Endometrial microvascular endothelial cells (primary cell): ENCODE measurements at regions not wholly inside any gene's neighbourhood (a gene's known extent, or its start where the extent isn't known, plus 50 kb on each side); places are given as distances from the start of the nearest gene placed in this dataset.
"Not testable (repeated sequence)": the region's sequence is repeated elsewhere in the genome, so short reads cannot be mapped to it uniquely, and the experiment has no call there.

Experiments used
- in situ Hi-C: cut with HindIII; loops from 2 replicates; pipeline ENCODE4 v1.10.0; 2017; ENCODE audit warnings: low sequenced_read_pairs, low pct_unique_long_range_greater_than_20kb; ENCODE audit errors: inconsistent ontology term

DNA sequence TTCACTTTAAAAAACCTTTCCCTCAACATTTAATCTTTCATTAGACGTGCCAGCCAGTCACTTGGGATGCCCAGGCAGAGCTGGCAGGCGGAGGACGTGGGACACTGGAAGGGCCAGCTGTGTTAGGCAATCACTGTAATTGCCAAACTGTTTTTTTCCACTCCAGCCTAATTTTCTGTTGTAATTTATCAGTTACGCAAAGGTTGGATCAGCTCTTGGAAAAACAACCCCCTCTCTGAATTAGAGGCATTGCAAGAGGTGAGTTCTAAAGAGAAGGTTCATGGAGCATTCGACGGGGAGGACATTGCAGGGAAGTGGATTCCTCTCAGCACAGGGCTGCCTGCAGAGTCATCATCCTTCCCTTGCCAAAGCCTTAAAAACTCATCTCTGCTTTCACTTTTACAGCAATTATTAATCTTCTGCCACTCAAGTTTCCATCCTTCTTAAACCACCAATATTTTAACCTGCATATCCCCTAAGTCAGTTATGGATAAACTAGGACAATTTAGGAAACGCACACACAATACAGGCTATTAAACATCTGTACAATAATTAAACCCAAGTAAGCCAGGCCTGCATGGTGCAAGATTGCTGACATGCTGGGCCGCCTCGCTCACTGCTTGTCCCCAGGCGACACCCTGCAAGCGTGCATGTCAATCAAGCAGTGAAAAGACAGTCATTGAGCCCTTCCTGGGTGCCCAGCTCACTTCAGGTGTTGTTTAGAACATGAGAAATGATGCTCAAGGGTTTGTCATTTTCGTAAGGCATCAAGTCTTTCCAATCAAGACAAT, 272.3 kb upstream of the RNF32 start:
- in situ Hi-C loops, result no loop called here

DNA sequence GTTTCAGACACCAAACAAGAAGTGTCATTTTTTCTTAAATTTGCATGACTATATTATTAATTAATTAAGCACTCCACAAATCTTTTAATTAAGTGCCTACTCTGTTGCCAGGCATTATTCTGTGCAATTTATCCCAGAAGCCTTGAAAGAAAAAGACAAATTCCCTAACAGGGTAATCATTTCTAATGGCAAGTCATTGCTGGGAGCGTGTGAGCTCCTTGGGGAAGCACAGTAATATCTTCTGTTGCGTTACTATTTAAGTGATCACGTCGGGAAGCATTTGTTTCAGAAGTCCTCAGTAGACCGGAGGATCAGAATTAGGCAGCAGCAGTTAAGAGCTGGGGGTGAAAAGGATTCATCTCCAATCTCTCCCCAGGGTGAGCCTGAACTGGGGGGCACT, 276.8 kb upstream of the RNF32 start:
- in situ Hi-C loops, result no loop called here

DNA sequence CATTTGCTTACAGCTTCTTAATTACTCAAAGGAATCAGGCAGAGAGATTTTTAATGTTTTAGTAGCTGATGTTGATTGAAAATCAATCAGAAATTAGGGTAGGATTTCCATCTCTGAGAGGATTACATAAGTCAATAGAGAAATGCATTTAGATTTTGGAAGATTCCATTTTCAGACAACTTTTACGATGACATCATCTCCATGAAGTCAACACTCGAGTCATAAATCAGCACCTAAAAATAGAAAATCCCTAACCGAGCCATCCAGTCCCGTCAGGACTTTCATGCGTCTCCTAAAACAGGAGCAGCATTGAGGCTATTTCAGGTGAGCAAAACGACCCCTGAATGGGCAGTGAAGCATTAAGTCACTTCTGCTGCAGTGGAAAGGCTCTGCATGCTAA, 279.7 kb upstream of the RNF32 start:
- in situ Hi-C loops, result no loop called here

DNA sequence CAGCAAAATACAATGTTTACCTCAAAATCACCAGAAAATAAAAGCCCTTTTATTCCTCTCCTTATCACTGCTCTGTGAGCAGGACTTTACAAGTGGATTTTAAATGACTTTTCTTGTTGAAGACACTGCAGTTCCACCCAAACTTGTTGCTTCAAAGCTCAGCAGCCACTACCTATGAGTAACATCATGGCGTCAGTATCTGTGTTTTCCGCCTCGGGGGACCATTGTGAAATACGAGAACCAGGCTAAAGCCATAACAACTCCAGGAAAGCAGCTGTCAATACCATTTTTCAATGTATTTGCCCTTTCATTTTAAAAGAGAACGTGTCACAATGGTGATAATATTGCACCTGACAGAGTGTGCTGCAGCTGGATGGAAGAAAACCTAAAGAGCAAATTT, 284.0 kb upstream of the RNF32 start:
- in situ Hi-C loops, result no loop called here

DNA sequence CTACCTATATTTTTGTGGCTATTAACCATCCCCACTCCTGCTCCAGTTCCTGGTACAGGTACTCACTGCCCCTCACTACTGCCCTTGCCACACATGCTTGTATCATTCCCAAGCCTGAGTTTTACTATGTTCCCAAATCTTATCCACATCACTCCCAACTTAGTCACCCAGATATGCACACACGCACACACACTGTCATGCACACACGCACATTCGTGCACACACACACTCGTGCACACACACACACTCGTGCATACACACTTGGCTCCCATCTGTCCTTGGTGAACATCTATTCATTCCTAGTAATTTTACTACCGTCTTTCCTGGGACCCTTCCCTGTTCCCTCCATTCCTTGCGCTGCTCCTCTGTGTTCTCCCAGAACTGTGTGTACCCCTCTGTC, 287.2 kb upstream of the RNF32 start:
- in situ Hi-C loops, result no loop called here

DNA sequence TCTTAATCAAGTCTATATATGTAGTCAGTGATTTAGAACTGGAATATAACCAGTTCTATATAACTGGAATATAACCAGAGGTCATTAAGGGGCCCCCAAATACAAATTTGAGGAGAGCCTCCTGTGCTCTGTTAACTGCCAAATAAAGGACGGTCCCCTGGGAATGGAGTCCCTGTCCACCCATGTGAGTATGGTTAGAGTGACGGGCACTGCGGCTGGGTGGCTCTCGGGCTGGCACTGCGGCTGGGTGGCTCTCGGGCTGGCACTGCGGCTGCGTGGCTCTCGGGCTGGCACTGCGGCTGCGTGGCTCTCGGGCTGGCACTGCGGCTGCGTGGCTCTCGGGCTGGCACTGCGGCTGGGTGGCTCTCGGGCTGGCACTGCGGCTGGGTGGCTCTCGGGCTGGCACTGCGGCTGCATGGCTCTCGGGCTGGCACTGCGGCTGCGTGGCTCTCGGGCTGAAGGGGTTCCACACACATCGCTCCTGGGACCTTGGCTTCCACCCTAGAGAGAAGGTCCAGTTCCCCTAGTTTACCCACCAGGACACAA, 292.8 kb upstream of the RNF32 start:
- in situ Hi-C loops, result not testable (repeated sequence)

DNA sequence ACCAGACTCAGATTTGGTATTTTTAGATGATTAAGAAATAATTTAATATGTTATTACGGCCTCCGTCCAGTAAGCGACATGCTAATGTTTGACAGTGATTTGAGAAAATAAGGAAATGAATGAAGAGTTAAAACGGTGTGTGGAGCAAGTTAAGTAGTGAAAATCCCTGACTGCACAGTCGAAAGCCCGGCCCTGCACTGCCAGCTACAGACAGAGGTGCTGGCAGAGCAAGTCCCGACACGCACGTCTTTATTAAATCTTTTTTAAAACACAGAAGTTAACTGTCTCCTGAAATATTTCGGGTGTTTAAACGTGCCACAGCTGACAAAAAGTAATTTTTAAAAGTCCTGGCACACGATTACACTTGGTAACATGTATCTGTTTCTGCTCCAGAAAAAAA, 293.4 kb upstream of the RNF32 start:
- in situ Hi-C loops, result no loop called here

DNA sequence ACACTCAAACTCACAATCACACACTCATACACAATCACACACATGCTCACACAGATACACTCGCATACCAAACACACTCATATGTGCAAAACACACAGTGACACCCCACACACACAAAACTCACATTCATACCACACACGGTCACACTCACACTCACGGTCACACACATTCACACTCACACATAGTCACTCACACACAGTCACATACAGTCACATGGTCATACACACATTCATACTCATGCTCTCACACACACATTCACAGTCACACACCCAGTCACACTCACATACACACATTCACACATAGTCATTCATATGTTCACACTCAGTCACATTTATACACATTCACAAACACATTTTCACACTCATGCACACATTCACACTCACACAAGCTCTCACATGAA, 296.0 kb upstream of the RNF32 start:
- in situ Hi-C loops, result no loop called here

DNA sequence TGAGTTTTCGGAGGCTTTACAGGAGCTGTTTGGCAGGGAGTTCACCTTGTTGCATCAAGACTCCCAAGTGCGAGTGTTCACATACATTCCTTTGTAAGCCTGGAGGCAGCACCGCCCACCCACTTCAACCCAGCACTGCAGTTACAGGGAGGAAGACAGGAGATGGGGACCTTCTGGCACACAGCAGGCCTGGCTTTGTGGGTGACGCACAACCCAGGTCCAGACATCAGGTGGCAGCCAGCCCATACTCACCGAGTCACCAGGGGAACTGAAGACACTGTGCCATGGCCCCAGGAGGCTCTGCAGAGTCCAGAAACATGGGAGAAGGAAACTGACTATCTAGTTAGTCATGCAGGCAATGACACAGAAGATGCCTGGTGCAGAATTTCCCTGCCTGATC, 305.9 kb upstream of the RNF32 start:
- in situ Hi-C loops, result no loop called here

DNA sequence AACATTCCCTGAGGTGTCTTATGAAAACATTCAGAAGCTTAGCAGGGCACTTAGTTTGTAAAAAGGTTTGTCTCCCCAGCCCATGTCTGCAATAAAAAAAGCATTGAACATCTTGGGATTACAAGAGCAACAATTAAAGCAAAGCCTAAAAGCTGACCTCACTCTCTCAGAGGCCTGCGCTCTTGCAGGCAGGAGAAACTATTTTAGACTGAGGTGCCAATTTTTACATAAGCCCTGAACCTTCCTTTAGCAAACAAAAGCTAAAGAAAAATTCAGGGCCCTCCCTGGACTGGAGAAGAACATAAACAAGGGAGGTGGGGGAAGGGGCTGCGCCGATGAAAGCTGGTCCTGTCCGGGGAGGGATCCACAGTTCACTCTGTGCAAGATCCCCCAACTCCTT, 312.7 kb upstream of the RNF32 start:
- in situ Hi-C loops, result no loop called here

DNA sequence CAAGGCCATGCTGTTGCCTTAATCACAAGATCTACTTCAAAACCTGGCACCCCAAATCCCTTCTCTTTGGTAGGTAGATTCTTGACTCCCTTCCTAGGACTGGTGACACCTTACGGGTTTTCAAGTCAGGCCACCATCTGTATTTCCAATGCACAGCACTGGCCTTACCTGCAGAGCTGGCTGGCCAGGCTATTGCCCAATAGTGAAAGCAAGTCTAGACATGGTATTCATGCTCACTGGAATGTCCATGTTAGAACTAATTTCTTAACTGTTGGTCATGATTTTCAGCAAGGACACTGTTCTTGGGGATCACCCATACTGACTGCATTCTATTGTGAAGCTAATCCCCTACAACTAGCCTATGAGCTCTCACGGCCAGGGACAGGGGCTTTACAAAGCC, 313.1 kb upstream of the RNF32 start:
- in situ Hi-C loops, result no loop called here

DNA sequence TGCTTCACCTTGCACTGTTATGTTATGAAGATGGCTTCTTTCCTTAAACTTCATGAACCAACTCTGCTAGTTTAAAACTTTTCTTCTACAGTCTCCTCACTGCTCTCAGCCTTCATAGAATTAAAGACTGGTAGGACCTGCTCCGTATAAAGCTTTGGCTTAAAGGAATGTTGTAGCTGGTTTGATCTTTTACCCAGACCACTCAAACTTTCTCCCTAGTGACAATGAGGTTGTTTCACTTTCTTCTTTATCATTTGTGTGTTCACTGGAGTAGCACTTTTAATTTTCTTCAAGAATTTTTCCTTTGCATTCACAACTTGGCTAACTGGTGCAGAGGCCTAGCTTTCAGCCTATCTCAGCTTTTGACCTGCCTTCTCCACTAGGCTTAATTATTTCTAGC, 316.4 kb upstream of the RNF32 start:
- in situ Hi-C loops, result no loop called here

DNA sequence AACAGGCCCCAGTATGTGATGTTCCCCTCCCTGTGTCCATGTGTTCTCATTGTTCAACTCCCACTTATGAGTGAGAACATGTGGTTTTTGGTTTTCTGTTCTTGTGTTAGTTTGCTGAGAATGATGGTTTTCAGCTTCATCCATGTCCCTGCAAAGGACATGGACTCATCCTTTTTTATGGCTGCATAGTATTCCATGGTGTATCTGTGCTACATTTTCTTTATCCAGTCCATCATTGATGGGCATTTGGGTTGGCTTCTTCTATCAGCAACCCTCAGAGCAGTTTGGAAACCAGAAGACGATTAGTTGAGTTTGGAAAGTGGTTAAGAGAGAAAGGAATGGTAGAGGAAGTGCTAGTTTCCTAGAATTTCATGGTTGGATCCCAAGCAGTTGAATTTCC, 319.1 kb upstream of the RNF32 start:
- in situ Hi-C loops, result not testable (repeated sequence)

DNA sequence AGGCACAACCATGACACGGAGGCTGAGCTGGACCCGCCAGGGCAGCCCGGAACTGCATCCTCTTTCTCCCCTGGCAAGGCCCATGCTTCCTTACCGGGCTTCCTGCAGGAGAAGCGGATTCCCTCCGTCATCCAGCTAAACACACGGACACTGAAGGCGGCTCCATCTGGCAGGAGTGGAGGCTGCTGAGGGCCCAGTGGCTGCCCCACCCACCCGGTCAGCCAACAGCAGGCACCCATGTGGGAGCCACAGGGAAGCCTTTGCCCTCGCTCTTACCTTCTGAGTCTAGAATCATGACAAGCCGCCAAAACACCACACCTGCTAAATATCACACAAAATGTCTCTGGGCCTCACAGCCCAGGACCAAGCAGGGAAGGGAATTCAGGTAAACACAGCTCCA, 321.6 kb upstream of the RNF32 start:
- in situ Hi-C loops, result no loop called here

DNA sequence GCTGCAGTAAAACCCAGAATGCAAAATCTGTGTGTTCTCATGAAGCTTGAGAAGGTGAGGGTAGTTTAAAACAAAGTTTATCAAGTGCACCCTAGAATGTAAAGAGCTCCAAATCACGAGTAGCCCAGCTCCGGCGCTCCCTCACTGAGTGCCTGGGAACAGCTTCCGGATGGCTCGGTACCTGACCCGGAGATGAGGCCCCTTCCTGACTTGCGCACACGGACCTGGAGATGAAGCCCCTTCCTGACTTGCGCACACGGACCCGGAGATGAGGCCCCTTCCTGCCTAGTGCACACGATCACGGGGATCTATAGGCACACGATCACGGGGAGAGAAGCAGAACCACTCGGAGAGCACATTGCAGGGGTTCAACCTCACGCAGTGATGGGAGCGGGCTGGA, 322.1 kb upstream of the RNF32 start:
- in situ Hi-C loops, result no loop called here

DNA sequence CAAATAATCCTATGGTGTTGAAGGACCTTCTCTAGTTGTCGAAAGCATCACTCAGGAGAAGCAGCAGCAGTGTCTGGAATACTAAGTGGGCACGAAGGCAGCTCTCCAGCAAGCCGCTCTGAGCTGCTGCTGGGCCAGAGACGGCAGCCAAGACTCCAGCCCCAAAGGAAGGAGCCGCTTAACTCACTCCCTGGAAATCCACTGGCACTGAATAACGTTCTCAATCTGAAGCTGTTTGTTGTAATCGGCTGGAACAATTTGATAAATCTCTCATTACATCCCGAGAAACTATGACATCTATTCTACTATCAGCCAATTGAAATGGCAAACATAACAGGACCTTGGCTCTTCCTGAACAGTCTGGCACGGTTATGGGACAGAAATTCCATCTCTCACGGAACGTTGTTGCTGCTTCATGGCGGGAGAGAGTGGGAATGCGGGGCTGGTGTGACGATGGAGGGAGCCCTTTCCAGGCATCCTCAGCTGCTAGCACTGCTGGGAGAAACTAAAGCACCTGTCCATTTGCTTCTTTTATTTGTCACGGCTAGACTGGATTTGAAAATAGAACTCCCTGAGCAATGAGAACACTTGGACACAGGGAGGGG, 331.5 kb upstream of the RNF32 start:
- in situ Hi-C loops, result no loop called here

DNA sequence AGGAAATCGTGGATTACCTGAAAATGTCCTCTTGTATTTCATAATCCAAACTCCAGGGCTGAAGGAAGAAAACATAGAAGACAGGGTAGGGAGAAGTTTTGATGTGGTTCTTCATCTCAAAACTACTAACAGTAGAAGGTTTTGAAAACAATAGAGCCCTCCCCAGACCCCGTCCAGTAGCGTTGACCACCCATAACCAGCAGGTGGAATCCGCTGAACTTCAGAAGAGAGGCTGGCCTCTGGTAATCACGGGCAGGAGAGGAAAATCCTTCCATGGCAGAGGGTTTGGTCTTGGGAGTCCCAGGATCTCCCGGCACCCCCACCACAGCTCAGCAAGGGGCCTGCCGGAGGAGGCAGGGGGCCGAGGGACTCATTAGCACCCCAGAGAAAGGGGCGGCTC, 333.4 kb upstream of the RNF32 start:
- in situ Hi-C loops, result no loop called here

DNA sequence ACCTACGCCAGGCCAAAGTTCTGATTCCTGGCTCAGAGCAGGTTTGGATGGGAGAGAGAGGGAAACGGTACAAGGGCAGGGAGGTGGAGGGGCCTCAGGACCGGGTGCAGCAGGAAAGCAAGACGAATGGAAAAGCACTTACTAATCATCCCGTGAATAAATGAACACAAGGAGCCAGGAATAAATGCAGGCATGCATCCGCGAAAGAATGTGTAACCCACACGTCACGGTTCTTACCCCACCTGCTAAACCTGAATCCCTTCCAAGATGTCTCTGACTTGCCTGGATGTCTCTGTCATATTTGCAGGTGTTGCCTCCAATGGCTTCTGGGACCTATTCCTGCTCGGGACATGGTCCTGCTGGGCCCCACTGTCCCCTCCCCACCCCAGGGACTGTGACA, 335.2 kb upstream of the RNF32 start:
- in situ Hi-C loops, result no loop called here

DNA sequence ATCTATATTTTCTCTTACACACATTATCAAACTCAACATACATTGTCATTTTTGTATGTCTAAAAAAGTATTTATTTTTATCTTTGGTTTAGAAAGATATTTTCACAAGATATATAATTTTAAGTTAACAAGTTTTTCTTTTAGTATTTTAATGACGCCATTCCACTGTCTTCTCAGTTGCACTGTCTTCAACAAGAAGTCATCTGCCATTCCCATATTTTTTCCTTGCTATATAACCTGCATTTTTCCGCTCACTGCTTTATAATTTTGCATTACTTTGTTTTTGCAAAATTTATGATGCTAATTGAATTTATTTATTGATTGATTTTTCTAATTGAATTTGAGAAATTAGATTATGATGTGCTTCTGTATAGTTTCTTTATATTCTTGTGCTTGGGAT, 357.8 kb upstream of the RNF32 start:
- in situ Hi-C loops, result no loop called here

DNA sequence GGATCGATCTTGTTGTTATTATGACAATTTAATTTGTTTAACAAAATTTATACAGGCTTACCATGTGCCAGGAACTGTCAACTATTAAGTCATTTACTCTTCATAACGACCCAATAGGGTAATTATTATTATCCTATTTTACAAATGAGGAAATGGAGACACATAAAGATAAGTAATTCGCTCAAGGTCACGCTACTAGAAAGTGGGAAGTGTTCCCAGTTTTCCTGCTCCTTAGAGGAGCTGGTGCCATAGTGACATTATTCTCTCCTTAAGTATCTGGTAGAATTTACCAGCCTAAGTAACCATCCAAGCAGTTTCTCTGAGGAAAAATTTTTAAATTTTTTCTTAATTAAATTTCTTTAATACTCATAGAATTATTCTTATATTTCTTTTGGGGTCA, 360.9 kb upstream of the RNF32 start:
- in situ Hi-C loops, result no loop called here

DNA sequence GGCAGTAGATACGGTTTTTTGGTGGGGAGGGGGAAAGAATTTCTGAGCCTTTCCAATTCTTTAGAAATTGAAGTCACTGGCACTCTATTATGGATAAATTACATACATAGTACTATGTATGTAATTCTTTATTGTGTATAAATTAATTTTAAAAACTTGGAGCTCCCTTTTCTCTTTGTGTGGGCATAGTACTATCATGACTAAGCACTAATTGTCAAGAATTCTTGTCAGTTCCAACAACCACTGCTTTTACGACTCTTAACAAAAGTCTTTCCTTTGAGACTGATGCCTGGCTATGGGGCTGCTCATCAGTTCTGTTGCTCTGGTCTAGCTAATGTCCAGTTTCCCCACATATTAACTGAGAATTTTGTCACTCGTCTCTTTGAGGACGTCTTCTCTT, 365.3 kb upstream of the RNF32 start:
- in situ Hi-C loops, result no loop called here
